ENCODE measurements at regions not wholly inside any gene's neighbourhood (a gene's known extent, or its start where the extent isn't known, plus 50 kb on each side); places are given as distances from the start of the nearest gene placed in this dataset.

GRCh38 chr1:198088360-198089071 is 68.3 kb upstream of the NEK7 start:
- peak; percentile 28 for DNase-seq (ENCODE audit: low read depth, low spot score)
- Histone ChIP-seq H3K4me2 (ENCODE audit: low read length) (peak overlapping the region; percentile 11; the same call in 1 of the 2 replicates), H3K4me3 (replicated peaks in 1 of 2; ENCODE audit: low read depth in 1 of 2, low read length in 2 of 2) (no peak overlapping the region), H3K9me2 (ENCODE audit: insufficient read depth) (no peaks in the 10 kb centered on the region), H3K79me2 (ENCODE audit: insufficient read depth, low read length) (no peaks in the 10 kb centered on the region), H3K27ac (ENCODE audit: low read depth, low read length) (no peak overlapping the region), H4K20me1 (ENCODE audit: insufficient read depth) (no peaks in the 10 kb centered on the region), H3K9ac (ENCODE audit: low read length) (no peak overlapping the region), H3K4me1 (ENCODE audit: control insufficient read depth in 1 of 2, insufficient read depth in 2 of 2, low read length in 2 of 2) (no peaks in the 10 kb centered on the region), H3K36me3 (ENCODE audit: control insufficient read depth in 1 of 2, insufficient read depth in 2 of 2, low read length in 2 of 2) (no peaks in the 10 kb centered on the region), H3K27me3 (ENCODE audit: insufficient read depth, low read length) (no peaks in the 10 kb centered on the region), H2AFZ (ENCODE audit: low read depth, low read length, poor library complexity, severe bottlenecking) (peak overlapping the region; percentile 19), H3K9me3 (ENCODE audit: control insufficient read depth in 1 of 2, insufficient read depth in 1 of 2, low read depth in 1 of 2, low read length in 2 of 2) (no peaks in the 10 kb centered on the region)
- intact Hi-C loops (cut with micrococcal nuclease) = loop anchor here (1.0 to 5.0 kb wide), 3 partner anchors 270 to 599 kb away; no protein-coding TSS in a partner anchor
- RAD21 ChIA-PET (ENCODE audit: low non-redundant PET in 1 of 2, low total read pairs in 2 of 2, uncharacterized antibody in 2 of 2, unreplicated experiment in 2 of 2) = no interaction called here
- ATAC-seq = peak; percentile 78
- CTCF ChIA-PET = interaction anchor here (0.7 to 1.5 kb wide), 4 partner anchors 29 to 598 kb away, joined by 3 to 8 read pairs (median 3); no protein-coding TSS in a partner anchor
- POLR2A ChIA-PET = no interaction called here
- TF ChIP-seq FOSL1 (IDR thresholded peaks at IDR 0.05; ENCODE audit: low read depth) (no peak), EZH2 (IDR thresholded peaks at IDR 0.05) (no peak), CTCF (IDR thresholded peaks at IDR 0.05 in 2 of 3, conservative IDR thresholded peaks at IDR 0.05 in 1 of 3; ENCODE audit: borderline replicate concordance in 1 of 3, insufficient read depth in 1 of 3, low read depth in 2 of 3, low read length in 2 of 3) (peak; percentile 60 to 73 (median 63); a peak in 5 of 6 replicates), CEBPB (IDR thresholded peaks at IDR 0.05; ENCODE audit: low read depth) (0 out of 2 replicates have a peak, but pooled peaks have one; percentile 14), CBX3 (IDR thresholded peaks at IDR 0.05; ENCODE audit: low read depth) (no peak), RAD21 (IDR thresholded peaks at IDR 0.05; ENCODE audit: low read depth) (peak; percentile 73)
- no TSS peak for BruUV-seq (replicated peaks)

DNA sequence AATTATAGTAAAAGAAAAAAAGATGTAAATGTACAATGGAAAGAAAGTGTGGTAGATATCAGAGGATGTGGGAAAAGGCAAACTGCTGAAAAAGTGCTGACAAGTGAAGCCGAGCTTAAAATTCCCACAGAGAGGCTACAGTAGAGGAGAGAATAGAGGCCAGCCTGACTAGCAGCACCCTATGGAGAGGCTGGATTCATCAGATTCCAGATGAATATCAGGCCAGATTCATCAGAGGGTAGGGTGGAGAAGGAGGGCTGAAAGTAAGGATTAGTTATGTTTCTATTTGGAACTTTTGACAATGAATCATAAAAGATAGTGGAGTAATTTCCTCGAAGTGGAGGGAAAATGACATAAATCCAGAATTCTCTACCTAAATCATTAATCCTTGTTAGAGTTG is 60.4 kb upstream of the NEK7 start:
- ATAC-seq = no peak
- H3K9me2 ChIP-seq (ENCODE audit: insufficient read depth) = 0 out of 2 replicates have a peak, but pooled peaks cover 3% of the 10 kb centered on the region
- DNase-seq (ENCODE audit: low read depth, low spot score) = no peak
- H3K4me1 ChIP-seq (ENCODE audit: control insufficient read depth in 1 of 2, insufficient read depth in 2 of 2, low read length in 2 of 2) = no peaks in the 10 kb centered on the region
- H3K27me3 ChIP-seq (ENCODE audit: insufficient read depth, low read length) = no peaks in the 10 kb centered on the region
- no peak overlapping the region for H2AFZ ChIP-seq (ENCODE audit: low read depth, low read length, poor library complexity, severe bottlenecking)
- intact Hi-C loops (cut with micrococcal nuclease) = no loop called here
- H3K36me3 ChIP-seq (ENCODE audit: control insufficient read depth in 1 of 2, insufficient read depth in 2 of 2, low read length in 2 of 2) = no peaks in the 10 kb centered on the region
- H3K4me2 ChIP-seq (ENCODE audit: low read length) = no peak overlapping the region
- H3K27ac ChIP-seq (ENCODE audit: low read depth, low read length) = no peak overlapping the region
- no peaks in the 10 kb centered on the region for H4K20me1 ChIP-seq (ENCODE audit: insufficient read depth)
- no peak overlapping the region for H3K4me3 ChIP-seq (replicated peaks in 1 of 2; ENCODE audit: low read depth in 1 of 2, low read length in 2 of 2)
- BruUV-seq (replicated peaks) = no TSS peak
- ChIA-PET POLR2A (no interaction called here), RAD21 (ENCODE audit: low non-redundant PET in 1 of 2, low total read pairs in 2 of 2, uncharacterized antibody in 2 of 2, unreplicated experiment in 2 of 2) (no interaction called here), CTCF (no interaction called here)
- no peaks in the 10 kb centered on the region for H3K79me2 ChIP-seq (ENCODE audit: insufficient read depth, low read length)
- no peak overlapping the region for H3K9ac ChIP-seq (ENCODE audit: low read length)
- no peaks in the 10 kb centered on the region for H3K9me3 ChIP-seq (ENCODE audit: control insufficient read depth in 1 of 2, insufficient read depth in 1 of 2, low read depth in 1 of 2, low read length in 2 of 2)
- no peak for TF ChIP-seq YY1 (IDR thresholded peaks at IDR 0.05; ENCODE audit: extremely low read depth, insufficient replicate concordance, low read depth, low read length)
- no peak for TF ChIP-seq EZH2phosphoT487 (IDR thresholded peaks at IDR 0.05; ENCODE audit: borderline replicate concordance)
- TF ChIP-seq TCF7L2 (IDR thresholded peaks at IDR 0.05; ENCODE audit: borderline replicate concordance, extremely low read depth, insufficient read depth, insufficient read length) = no peak
- TF ChIP-seq POLR2A (IDR thresholded peaks at IDR 0.05; ENCODE audit: borderline replicate concordance, extremely low read depth, insufficient read depth, insufficient read length) = no peak
- no peak for TF ChIP-seq SP1 (IDR thresholded peaks at IDR 0.05; ENCODE audit: low read depth)
- no peak for TF ChIP-seq RAD21 (IDR thresholded peaks at IDR 0.05; ENCODE audit: low read depth)
- TF ChIP-seq, protein P1, sequence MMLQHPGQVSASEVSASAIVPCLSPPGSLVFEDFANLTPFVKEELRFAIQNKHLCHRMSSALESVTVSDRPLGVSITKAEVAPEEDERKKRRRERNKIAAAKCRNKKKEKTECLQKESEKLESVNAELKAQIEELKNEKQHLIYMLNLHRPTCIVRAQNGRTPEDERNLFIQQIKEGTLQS (IDR thresholded peaks at IDR 0.05) = no peak
- TF ChIP-seq SIN3A (IDR thresholded peaks at IDR 0.05; ENCODE audit: low read depth) = no peak
- TF ChIP-seq REST (IDR thresholded peaks at IDR 0.05; ENCODE audit: low read depth) = no peak
